SU-DHL-6 (cell line): ENCODE measurements at regions not wholly inside any gene's neighbourhood (a gene's known extent, or its start where the extent isn't known, plus 50 kb on each side); places are given as distances from the start of the nearest gene placed in this dataset.
"Not testable (repeated sequence)": the region's sequence is repeated elsewhere in the genome, so short reads cannot be mapped to it uniquely, and the experiment has no call there.

Experiments
- H2AFZ ChIP-seq: fragments of 200-600 bp; sonication (generic); 2 replicates; pipeline ENCODE4 v1.6.1; 2014; ENCODE audit warnings: low read depth, mild to moderate bottlenecking, moderate library complexity, mixed read lengths, antibody characterized with exemption, low read length; ENCODE audit not compliant: severe bottlenecking
- H3F3A ChIP-seq: fragments of 200-600 bp; shearing (Covaris generic); 2 replicates; pipeline ENCODE4 v1.6.0; 2016; ENCODE audit warnings: antibody characterized with exemption, mild to moderate bottlenecking; ENCODE audit not compliant: insufficient read depth
- H3K27ac ChIP-seq: fragments of 200-600 bp; sonication (generic); 2 replicates; pipeline ENCODE4 v1.5.1; 2016; ENCODE audit warnings: low read depth, mild to moderate bottlenecking, low read length, moderate library complexity, mixed read lengths
- H3K27me3 ChIP-seq: fragments of 200-600 bp; sonication (generic), shearing (Covaris generic); 2 replicates; pipeline ENCODE4 v1.6.0; 2014; ENCODE audit warnings: mild to moderate bottlenecking, low read length
- H3K36me3 ChIP-seq: fragments of 200-600 bp; sonication (generic); 2 replicates; pipeline ENCODE4 v1.6.1; 2014; ENCODE audit warnings: mild to moderate bottlenecking, low read length, mixed read lengths
- H3K4me2 ChIP-seq: fragments of 300-600, 200-600 bp; shearing (Covaris generic), sonication (generic); 2 replicates; pipeline ENCODE4 v1.6.0; 2014; ENCODE audit warnings: low read length, low read depth, mild to moderate bottlenecking; ENCODE audit not compliant: poor library complexity, severe bottlenecking
- H3K4me3 ChIP-seq: fragments of 200-600 bp; sonication (generic); 2 replicates; pipeline ENCODE4 v1.5.1; 2014; ENCODE audit warnings: antibody characterized with exemption, low read length, mild to moderate bottlenecking, mixed read lengths; ENCODE audit not compliant: insufficient read depth, poor library complexity, severe bottlenecking
- H3K79me2 ChIP-seq: fragments of 200-600 bp; sonication (generic); 2 replicates; pipeline ENCODE4 v1.6.1; 2014; ENCODE audit warnings: mild to moderate bottlenecking, low read length, moderate library complexity; ENCODE audit not compliant: insufficient read depth
- H3K9ac ChIP-seq: fragments of 200-600 bp; sonication (generic); 2 replicates; pipeline ENCODE4 v1.7.0; 2014; ENCODE audit warnings: mild to moderate bottlenecking, low read length
- H3K9me2 ChIP-seq: fragments of 200-600 bp; sonication (generic); replicated peaks from 2 replicates; pipeline ENCODE4 v1.6.1; 2014; ENCODE audit warnings: low read length; ENCODE audit not compliant: insufficient read depth
- H3K9me3 ChIP-seq: fragments of 200-600 bp; sonication (generic); 2 replicates; pipeline ENCODE4 v1.6.1; 2014; ENCODE audit warnings: low read length, mixed read lengths; ENCODE audit not compliant: insufficient read depth
- H4K20me1 ChIP-seq: fragments of 200-600 bp; sonication (generic); 2 replicates; pipeline ENCODE4 v1.6.1; 2014; ENCODE audit warnings: low read depth, mild to moderate bottlenecking, antibody characterized with exemption, low read length, moderate library complexity, mixed read lengths
- CTCF ChIP-seq: fragments of 200-600 bp; sonication (generic); IDR thresholded peaks from one replicate; pipeline ENCODE4 v1.5.1; 2017; ENCODE audit warnings: antibody characterized with exemption, mild to moderate bottlenecking, low read length, moderate library complexity; ENCODE audit not compliant: insufficient read depth, poor library complexity, severe bottlenecking
- EZH2phosphoT487 ChIP-seq: fragments of 200-600 bp; sonication (generic), shearing (Covaris generic); conservative IDR thresholded peaks from 2 replicates; pipeline ENCODE4 v1.6.1; 2018; ENCODE audit warnings: mild to moderate bottlenecking, antibody characterized with exemption, low read length, moderate library complexity, mixed read lengths

GRCh38 chr9:75500479-75500878 is 390.0 kb upstream of the PCSK5 start:
- Histone ChIP-seq H3K27ac (no peak overlapping the region), H3K79me2 (no peaks in the 10 kb centered on the region), H3K4me2 (no peak overlapping the region), H2AFZ (no peak overlapping the region), H3K4me3 (no peak overlapping the region), H3K9ac (no peak overlapping the region), H3K9me2 (no peaks in the 10 kb centered on the region), H3K27me3 (no peaks in the 10 kb centered on the region), H3K9me3 (no peaks in the 10 kb centered on the region), H4K20me1 (no peaks in the 10 kb centered on the region), H3F3A (no peaks in the 10 kb centered on the region), H3K36me3 (no peaks in the 10 kb centered on the region)
- TF ChIP-seq CTCF (no peak), EZH2phosphoT487 (no peak)

- not testable (repeated sequence) for H4K20me1 ChIP-seq, H3K4me2 ChIP-seq, H3K9ac ChIP-seq, H3K36me3 ChIP-seq, H3K27ac ChIP-seq, H3K9me2 ChIP-seq, H3F3A ChIP-seq, H2AFZ ChIP-seq, H3K9me3 ChIP-seq, H3K27me3 ChIP-seq, H3K79me2 ChIP-seq, H3K4me3 ChIP-seq
These were observed 389.5 kb upstream of the PCSK5 start for GRCh38 chr9:75500940-75501339.

- Histone ChIP-seq H3K4me2 (no peak overlapping the region), H3K36me3 (no peaks in the 10 kb centered on the region), H3K27me3 (no peaks in the 10 kb centered on the region), H3K9me2 (no peaks in the 10 kb centered on the region), H3K4me3 (no peak overlapping the region), H2AFZ (no peak overlapping the region), H3K27ac (no peak overlapping the region), H4K20me1 (no peaks in the 10 kb centered on the region), H3K9me3 (no peaks in the 10 kb centered on the region), H3K79me2 (no peaks in the 10 kb centered on the region), H3K9ac (no peak overlapping the region), H3F3A (no peaks in the 10 kb centered on the region)
- TF ChIP-seq EZH2phosphoT487, result no peak
- no peak for TF ChIP-seq CTCF
These were observed 385.8 kb upstream of the PCSK5 start for GRCh38 chr9:75504721-75505120.

- no peak for TF ChIP-seq CTCF
- TF ChIP-seq EZH2phosphoT487, result no peak
- H3K36me3 ChIP-seq, result no peaks in the 10 kb centered on the region
- H3K27me3 ChIP-seq, result no peaks in the 10 kb centered on the region
- H4K20me1 ChIP-seq, result no peaks in the 10 kb centered on the region
- no peak overlapping the region for H3K27ac ChIP-seq
- no peak overlapping the region for H2AFZ ChIP-seq
- no peak overlapping the region for H3K4me3 ChIP-seq
- no peak overlapping the region for H3K4me2 ChIP-seq
- H3F3A ChIP-seq, result no peaks in the 10 kb centered on the region
- no peaks in the 10 kb centered on the region for H3K9me2 ChIP-seq
- H3K9ac ChIP-seq, result no peak overlapping the region
- H3K79me2 ChIP-seq, result no peaks in the 10 kb centered on the region
- no peaks in the 10 kb centered on the region for H3K9me3 ChIP-seq
These were observed 384.8 kb upstream of the PCSK5 start for GRCh38 chr9:75505654-75506053.
